ENCODE measurements at regions not wholly inside any gene's neighbourhood (a gene's known extent, or its start where the extent isn't known, plus 50 kb on each side); places are given as distances from the start of the nearest gene placed in this dataset.

DNA sequence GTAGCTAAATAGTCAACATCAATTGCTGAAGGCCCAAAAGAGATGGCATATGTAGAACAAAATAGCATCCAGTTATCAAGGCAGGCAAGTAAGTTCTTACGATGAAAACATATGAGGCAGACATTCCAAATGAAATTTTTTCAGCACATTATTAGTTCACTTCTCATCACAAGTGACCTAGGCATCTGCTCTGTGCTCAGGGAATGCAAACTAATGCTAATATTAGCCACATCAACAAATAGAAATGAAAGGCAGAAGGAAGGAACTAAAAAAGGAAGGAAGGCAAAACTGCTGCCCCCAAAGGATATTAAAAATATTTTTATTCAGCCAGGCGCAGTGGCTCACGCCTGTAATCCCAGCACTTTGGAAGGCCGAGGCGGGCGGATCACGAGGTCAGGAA is 51.2 kb upstream of the ROCK1 start:
- DNase-seq (ENCODE audit: low read depth in 2 of 2), result no peak

DNA sequence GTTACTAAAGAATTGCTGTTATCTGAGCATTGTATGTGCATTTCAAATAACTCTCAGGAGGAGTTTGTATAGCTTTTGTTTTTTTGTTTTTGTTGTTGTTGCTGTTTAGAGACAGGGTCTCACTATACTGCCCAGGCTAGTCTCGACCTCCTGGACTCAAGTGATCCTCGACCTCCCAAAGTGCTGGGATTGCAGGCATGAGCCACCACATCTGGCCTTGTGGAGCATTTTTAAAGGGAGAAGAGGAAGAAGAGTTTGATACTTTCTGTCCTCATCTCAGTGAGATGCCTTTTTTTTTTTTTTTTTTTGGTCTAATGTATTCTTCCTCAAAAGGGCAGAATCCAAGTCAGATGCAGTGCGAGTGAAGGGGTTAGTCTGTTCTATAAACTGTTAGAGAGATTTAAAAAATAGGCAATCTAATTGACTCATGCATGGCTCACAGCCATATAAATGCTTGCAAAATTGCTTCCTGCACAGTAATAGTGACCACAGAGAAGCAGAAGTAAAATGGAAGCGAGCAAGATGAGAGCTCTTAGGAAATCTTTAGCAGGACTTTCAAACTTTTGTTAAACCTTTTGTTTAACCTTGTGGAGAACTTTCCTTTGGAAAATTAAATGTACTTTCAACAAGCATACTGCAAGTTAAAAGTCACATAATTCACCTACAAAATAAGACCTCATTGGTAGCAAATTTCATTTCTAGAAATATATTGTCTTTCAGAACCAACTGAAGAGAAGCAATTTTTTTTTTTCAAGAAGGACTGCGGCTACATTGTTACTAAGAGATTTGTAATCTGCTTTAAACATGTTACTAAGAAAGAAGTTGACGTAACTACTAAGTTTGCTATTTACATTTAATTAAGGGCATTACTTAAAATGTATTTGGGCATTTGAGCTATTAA is 52.3 kb upstream of the ROCK1 start:
- DNase-seq (ENCODE audit: low read depth in 2 of 2), result no peak

DNA sequence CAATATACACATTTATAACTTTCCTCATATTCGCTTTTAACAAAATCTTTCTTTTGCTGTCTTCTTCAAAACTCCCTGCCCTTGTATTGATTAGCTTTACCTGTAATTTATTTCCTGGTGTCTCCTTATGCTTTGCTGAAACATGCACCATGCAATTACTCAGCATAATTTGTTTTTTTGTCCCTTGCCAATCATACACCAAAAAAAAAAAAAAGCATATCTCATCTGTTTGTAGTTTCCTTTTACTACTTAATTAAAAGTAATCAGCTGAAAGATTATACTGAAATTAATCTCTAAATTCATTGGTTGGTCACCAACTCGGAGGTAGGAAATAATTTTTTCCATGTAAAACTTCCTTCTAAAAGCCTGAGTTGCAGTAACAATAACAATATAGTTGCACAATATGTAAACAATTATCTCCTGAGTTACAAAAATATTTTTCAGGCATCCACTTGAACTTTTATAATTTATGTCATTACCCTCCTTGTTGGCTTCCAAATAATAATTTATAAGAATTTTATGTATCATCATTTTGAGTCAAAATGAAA is 53.0 kb upstream of the ROCK1 start:
- no peak for DNase-seq (ENCODE audit: low read depth in 2 of 2)

DNA sequence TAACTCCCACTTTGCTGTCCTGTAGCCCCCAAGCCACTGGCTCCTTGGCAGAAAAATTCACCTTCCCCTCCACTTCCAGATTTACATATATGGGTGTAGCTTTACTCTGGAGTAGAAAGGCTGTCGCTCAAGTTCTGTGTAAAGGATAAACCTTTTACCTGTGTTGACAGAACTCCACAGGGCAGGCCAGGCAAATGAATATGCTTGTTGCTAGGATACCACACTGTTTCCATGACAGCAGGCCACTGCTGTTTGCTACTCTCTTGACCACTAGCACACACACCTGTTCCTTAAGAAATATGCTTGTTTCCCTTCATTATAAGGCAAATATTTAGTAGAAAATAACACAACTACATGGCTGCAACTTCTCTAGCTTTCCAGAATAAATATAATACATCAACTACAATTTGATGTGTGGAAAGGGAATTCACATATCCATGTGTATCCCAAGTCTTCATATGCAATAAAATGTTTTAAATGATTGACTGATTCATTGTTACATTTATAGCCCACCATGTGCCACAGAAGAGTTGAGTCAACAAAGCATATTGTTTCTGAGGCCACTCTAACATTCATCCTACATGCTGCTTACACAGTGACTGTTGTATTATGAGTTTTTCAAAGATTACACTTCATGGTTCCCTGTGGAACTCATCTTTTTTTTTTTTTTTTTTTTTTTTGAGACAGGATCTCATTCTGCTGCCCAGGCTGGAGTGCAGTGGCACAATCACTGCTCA is 56.2 kb upstream of the ROCK1 start:
- DNase-seq (ENCODE audit: low read depth in 2 of 2), result no peak

DNA sequence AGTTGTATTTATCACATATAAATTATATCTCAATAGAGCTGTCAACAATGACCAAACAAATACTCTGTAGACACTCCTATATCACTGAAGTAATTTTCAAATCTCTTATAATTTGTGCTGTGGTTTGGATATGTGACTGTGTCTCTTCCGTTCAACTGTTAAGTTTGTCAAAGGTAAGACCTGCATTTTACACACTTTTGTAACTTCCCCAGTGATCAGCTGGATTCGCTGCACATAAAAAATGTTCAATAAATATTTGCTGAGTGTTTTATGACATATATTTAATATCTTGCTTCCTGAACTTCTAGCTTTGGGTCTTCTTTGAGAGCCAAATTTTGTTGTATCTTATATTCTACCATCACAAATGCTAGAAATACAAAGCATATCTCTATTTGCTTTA is 57.3 kb upstream of the ROCK1 start:
- no peak for DNase-seq (ENCODE audit: low read depth in 2 of 2)

DNA sequence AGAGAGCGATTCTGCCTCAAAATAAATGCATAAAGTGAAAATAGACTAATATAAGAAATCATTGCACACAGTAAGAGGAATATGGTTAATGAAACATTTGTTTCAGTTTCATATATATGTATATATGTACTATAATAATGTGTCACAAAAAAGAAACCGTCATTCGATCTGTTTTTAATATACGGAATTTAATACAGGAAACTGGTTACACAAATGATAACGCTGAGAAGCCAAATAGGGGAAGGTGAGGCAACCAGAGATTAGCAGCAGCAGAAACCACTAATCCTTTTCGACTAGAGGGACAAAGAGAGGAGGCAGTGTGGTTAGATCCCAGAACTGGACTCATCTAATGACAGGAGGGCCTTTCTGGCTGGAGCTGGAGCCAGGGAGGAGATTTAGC is 64.2 kb upstream of the GREB1L start:
- DNase-seq (ENCODE audit: low read depth in 2 of 2), result no peak

DNA sequence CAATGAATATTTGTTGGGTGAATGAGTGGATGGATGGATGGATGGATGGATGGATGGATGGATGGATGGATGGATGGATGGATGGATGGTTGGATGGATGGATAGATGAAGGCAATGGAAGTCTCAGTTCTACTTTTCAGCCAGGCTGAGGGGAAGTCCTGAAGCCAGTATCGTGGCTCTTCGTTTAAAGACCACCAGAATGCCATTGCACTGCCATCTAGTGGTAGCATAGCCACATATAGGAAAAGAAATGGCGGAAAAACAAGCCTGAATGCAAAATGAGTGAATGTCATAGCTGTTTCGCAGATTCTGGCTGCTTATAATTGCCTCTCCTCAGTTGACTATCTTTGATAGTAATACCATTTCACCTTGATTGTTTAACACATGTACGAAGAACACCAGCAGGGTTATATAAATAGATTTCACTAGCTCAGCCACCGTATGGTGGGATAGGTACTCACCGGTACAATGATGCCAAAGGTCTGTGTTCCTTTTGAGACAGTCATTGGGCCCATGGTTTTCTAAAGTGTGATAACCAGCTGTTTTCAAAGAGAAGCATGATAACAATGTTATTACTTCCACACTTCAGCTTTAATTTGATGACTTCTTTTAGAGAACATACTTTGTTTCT is 62.3 kb upstream of the GREB1L start:
- DNase-seq (ENCODE audit: low read depth in 2 of 2), result peak in 1 of 2 donors; percentile 15

DNA sequence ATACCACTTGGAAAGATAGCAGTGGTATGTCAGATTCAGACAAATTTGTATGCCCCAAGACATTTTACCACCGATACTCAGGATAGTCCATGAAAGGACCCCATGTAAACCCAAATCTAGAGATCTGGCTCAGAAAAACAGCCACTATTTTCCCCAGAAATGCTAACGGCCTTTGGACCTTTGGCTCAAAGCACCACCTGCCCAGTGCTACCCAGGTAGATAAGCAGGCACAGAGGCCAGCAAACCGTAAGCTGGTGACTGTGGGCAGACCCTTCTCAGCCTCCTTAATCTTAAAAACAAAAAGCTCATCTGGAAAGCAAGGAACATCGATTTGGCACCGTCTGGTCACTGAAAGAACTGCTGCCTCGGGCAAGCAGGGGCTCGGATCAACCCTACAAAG is 61.4 kb upstream of the GREB1L start:
- DNase-seq (ENCODE audit: low read depth in 2 of 2), result no peak

DNA sequence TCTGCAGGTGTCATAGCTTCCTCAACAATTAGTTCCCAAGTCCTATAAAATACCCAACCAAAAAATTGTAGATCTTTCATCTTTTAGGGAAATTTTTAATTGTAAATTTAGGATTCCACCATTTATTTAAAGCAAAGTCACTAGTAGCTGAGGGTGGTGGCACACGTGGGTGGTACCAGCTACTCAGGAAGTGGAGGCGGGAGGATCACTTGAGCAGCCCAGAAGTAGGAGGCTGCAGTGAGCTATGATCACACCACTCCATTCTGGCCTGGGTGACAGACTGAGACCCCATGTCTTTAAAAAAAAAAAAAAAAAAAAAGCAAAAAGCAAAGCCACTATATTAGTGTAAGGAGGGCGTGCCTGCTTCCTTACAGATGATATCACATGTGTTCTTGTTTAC is 60.3 kb upstream of the GREB1L start:
- no peak for DNase-seq (ENCODE audit: low read depth in 2 of 2)

DNA sequence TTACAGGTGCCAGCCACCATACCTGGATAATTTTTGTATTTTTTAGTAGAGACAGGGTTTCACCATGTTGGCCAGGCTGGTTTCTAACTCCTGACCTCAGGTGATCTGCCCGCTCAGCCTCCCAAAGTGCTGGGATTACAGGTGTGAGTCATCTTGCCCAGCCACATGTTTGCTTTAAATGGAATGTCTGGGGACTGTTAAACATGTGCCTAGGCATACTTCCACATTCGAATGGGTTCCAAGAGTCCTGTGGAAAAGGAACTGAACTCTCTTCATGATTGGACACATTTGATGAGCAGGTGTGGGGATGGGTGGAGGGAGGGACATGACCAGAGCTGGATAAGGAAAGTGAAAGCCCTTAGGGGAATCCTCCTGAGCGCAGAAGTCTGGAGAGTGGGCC is 58.4 kb upstream of the GREB1L start:
- DNase-seq (ENCODE audit: low read depth in 2 of 2), result no peak

DNA sequence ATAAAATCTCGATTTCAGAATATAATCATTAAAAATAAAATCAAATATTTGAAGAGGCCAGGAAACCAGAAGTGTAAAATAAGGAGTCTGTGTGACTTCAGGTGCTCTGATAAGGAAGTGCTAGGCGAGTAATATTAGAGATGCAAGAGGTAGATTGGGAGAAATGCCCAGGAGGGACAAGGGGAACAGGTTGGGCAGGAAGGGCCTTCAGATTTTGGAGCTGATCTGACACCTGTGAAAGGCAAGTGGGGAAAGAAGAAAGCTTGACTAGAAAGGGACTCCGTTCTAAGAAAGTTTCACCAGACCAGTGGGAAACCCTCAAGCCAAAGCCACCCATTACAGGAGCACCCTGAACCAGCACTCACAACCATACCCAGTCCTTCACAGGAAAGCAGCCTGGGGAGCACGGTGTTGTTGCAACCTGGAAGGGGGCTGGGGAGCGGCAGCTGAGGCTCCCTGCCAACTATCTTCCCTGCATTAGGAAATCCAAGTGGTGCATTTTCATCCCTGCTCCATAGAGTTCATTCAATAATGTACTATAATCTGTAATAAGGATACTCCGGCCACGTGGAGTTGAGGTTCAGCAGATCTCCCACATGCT is 57.5 kb upstream of the GREB1L start:
- no peak for DNase-seq (ENCODE audit: low read depth in 2 of 2)

DNA sequence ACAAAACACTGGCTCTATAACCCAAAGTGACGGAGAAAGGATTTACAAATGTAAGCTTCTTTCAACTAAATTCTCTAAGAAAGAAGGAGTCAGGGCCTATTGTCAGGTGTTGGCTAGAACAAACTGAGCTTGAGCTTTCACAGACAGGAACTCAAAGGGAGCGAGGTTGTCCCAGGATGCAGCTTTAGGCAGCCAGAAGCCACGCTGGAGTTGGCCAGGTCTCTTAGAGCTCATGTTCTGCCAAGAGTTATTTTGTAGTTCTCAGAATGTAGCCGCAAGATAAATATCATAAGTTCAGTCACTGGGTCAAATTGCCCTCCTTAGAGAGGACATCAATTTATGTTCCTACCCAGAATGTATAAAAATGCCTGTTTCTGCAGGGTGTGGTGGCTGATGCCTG is 54.1 kb upstream of the GREB1L start:
- DNase-seq (ENCODE audit: low read depth in 2 of 2), result no peak

DNA sequence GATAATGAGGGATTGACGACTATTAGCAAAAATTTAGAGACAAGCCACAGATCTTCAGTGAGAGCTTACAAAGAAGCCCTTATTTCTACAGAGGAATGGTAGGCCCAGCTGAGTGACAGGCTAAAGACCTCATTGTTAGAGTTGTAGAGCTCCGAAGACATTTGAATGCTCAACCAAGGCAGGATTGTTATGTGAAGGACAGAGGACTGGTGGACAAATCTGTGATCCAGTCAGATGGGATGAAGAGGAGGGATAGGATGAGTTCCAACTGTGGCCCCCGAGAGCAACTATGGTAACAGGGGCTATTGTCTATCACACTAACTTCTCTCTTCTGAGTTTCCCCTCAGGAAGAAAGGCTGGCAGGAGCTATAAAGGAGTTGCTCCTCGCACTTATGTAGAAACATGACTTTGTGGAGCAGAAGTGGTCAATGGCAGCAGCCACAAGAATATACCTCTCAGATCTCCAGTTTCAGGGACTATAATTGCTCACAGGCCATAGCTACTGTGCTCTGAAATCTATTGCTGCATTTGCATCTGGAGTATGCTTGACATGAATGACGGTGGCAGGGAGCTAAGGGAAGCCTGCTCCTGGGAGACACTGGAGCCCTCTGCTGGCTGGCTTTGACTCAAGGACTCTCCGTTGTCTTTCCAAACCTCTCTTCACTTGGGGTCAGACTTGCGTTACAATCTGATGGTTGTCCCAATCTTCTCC is 50.3 kb upstream of the GREB1L start:
- peak in 1 of 2 donors; percentile 7 for DNase-seq (ENCODE audit: low read depth in 2 of 2)

Data from stimulated activated CD8-positive, alpha-beta memory T cell treated with anti-CD3 and anti-CD28 coated beads, Interleukin-2, amount 100 ng/mL, for 48 hours (primary cell).